H9 (cell line): ENCODE measurements at regions not wholly inside any gene's neighbourhood (a gene's known extent, or its start where the extent isn't known, plus 50 kb on each side); places are given as distances from the start of the nearest gene placed in this dataset.

Source experiments
- DNase-seq: peaks from one replicate; pipeline ENCODE4 v3.0.0-alpha.2; 2017
- H2AFZ ChIP-seq: one replicate; pipeline ENCODE4 v1.6.1; 2013; ENCODE audit warnings: mild to moderate bottlenecking, low read length, control low read depth, moderate library complexity
- H2AK5ac ChIP-seq: 2 replicates; pipeline ENCODE4 v1.6.1; 2013; ENCODE audit warnings: low read length, control low read depth, mixed read lengths; ENCODE audit not compliant: insufficient read length
- H2BK120ac ChIP-seq: one replicate; pipeline ENCODE4 v1.6.1; 2013; ENCODE audit warnings: low read depth, mild to moderate bottlenecking, low read length, control low read depth, inconsistent platforms; ENCODE audit not compliant: poor library complexity, severe bottlenecking
- H2BK12ac ChIP-seq: 2 replicates; pipeline ENCODE4 v1.6.1; 2013; ENCODE audit warnings: low read length, control low read depth, mixed read lengths, low read depth; ENCODE audit not compliant: insufficient read length
- H2BK15ac ChIP-seq: 2 replicates; pipeline ENCODE4 v1.6.1; 2013; ENCODE audit warnings: low read depth, low read length, control low read depth
- H2BK20ac ChIP-seq: one replicate; pipeline ENCODE4 v1.6.1; 2013; ENCODE audit warnings: low read depth, mild to moderate bottlenecking, low read length, control low read depth, inconsistent platforms; ENCODE audit not compliant: poor library complexity, severe bottlenecking
- H2BK5ac ChIP-seq: 2 replicates; pipeline ENCODE4 v1.6.1; 2013; ENCODE audit warnings: low read length, control low read depth, mixed read lengths; ENCODE audit not compliant: insufficient read length
- H3K14ac ChIP-seq: 2 replicates; pipeline ENCODE4 v1.6.1; 2013; ENCODE audit warnings: low read length, control low read depth; ENCODE audit not compliant: insufficient read depth
- H3K18ac ChIP-seq: 2 replicates; pipeline ENCODE4 v1.6.1; 2013; ENCODE audit warnings: low read depth, mild to moderate bottlenecking, mixed read lengths, low read length, control low read depth; ENCODE audit not compliant: insufficient read length
- H3K23ac ChIP-seq: 2 replicates; pipeline ENCODE4 v1.6.1; 2013; ENCODE audit warnings: low read length, control low read depth, mixed read lengths, low read depth; ENCODE audit not compliant: insufficient read length
- H3K23me2 ChIP-seq: 2 replicates; pipeline ENCODE4 v1.6.1; 2013; ENCODE audit warnings: low read depth, mild to moderate bottlenecking, mixed read lengths, low read length, control low read depth; ENCODE audit not compliant: insufficient read length, poor library complexity, severe bottlenecking
- H3K27ac ChIP-seq: 2 replicates; pipeline ENCODE4 v1.5.1; 2013; ENCODE audit warnings: low read length, control low read depth, mixed read lengths, low read depth; ENCODE audit not compliant: insufficient read length
- H3K27me3 ChIP-seq: 2 replicates; pipeline ENCODE4 v1.6.1; 2013; ENCODE audit warnings: low read length, control low read depth, inconsistent platforms; ENCODE audit not compliant: insufficient read depth
- H3K4ac ChIP-seq: 2 replicates; pipeline ENCODE4 v1.6.1; 2013; ENCODE audit warnings: low read depth, mild to moderate bottlenecking, control low read depth, inconsistent platforms, low read length, moderate library complexity
- H3K4me1 ChIP-seq: 2 replicates; pipeline ENCODE4 v1.6.1; 2013; ENCODE audit warnings: low read length, control low read depth, inconsistent platforms; ENCODE audit not compliant: insufficient read depth
- H3K4me2 ChIP-seq: 2 replicates; pipeline ENCODE4 v1.6.1; 2013; ENCODE audit warnings: low read length, control low read depth, mixed read lengths; ENCODE audit not compliant: insufficient read length, insufficient read depth
- H3K56ac ChIP-seq: 2 replicates; pipeline ENCODE4 v1.6.1; 2013; ENCODE audit warnings: low read depth, mild to moderate bottlenecking, mixed read lengths, low read length, control low read depth; ENCODE audit not compliant: insufficient read length
- H3K79me1 ChIP-seq: 2 replicates; pipeline ENCODE4 v1.6.1; 2013; ENCODE audit warnings: low read depth, mild to moderate bottlenecking, moderate library complexity, low read length, control low read depth, inconsistent platforms; ENCODE audit not compliant: insufficient read depth, poor library complexity, severe bottlenecking
- H3K79me2 ChIP-seq: 2 replicates; pipeline ENCODE4 v1.6.1; 2013; ENCODE audit warnings: low read length, control low read depth, inconsistent platforms; ENCODE audit not compliant: insufficient read depth
- H3K9ac ChIP-seq: 2 replicates; pipeline ENCODE4 v1.6.1; 2013; ENCODE audit warnings: low read length, control low read depth, mixed read lengths; ENCODE audit not compliant: insufficient read length; ENCODE audit errors: extremely low read depth
- H3K9me3 ChIP-seq: one replicate; pipeline ENCODE4 v1.6.1; 2013; ENCODE audit warnings: low read depth, low read length, inconsistent platforms; ENCODE audit not compliant: control insufficient read depth
- H3T11ph ChIP-seq: one replicate; pipeline ENCODE4 v1.6.1; 2013; ENCODE audit warnings: mild to moderate bottlenecking, low read length, control low read depth, inconsistent platforms
- H4K20me1 ChIP-seq: one replicate; pipeline ENCODE4 v1.6.1; 2013; ENCODE audit not compliant: control insufficient read depth, insufficient read length, insufficient read depth
- H4K5ac ChIP-seq: 2 replicates; pipeline ENCODE4 v1.6.1; 2013; ENCODE audit warnings: low read depth, mild to moderate bottlenecking, mixed read lengths, low read length, control low read depth; ENCODE audit not compliant: insufficient read length
- H4K8ac ChIP-seq: replicated peaks from 2 replicates; pipeline ENCODE4 v1.6.1; 2013; ENCODE audit warnings: low read length, control low read depth, mixed read lengths, low read depth; ENCODE audit not compliant: insufficient read length
- H4K91ac ChIP-seq: 2 replicates; pipeline ENCODE4 v1.6.1; 2013; ENCODE audit warnings: low read depth, mild to moderate bottlenecking, moderate library complexity, mixed read lengths, low read length, control low read depth; ENCODE audit not compliant: insufficient read length
- H3K27ac Mint-ChIP-seq, 3 experiments: 2 replicates in 2 of 3; 3 replicates in 1 of 3; pipeline ENCODE4 v1.8.0; 2020 to 2021; ENCODE audit warnings: mixed read lengths in 3 of 3, mild to moderate bottlenecking in 1 of 3, moderate library complexity in 1 of 3
- H3K27me3 Mint-ChIP-seq: 2 replicates; pipeline ENCODE4 v1.8.0; 2021; ENCODE audit warnings: low read depth, mild to moderate bottlenecking, moderate library complexity, mixed read lengths
- H3K36me3 Mint-ChIP-seq, 3 experiments: 2 replicates in 2 of 3; 3 replicates in 1 of 3; pipeline ENCODE4 v1.8.0; 2020 to 2021; ENCODE audit warnings: low read depth in 3 of 3, mixed read lengths in 3 of 3; ENCODE audit not compliant: insufficient read depth in 1 of 3
- H3K4me1 Mint-ChIP-seq, 2 experiments: 2 replicates each; pipeline ENCODE4 v1.8.0; 2020; ENCODE audit warnings: mixed read lengths in 2 of 2
- H3K4me3 Mint-ChIP-seq, 2 experiments: 2 replicates in 1 of 2; 3 replicates in 1 of 2; pipeline ENCODE4 v1.8.0; 2020 to 2021; ENCODE audit warnings: mild to moderate bottlenecking in 2 of 2, mixed read lengths in 2 of 2, moderate library complexity in 1 of 2
- H3K9me3 Mint-ChIP-seq, 2 experiments: 2 replicates in 1 of 2; 3 replicates in 1 of 2; pipeline ENCODE4 v1.8.0; 2020; ENCODE audit warnings: mild to moderate bottlenecking in 2 of 2, mixed read lengths in 2 of 2, moderate library complexity in 1 of 2
- TF ChIP-seq, protein P1 (sequence below): fragments of 200-600 bp; sonication (generic); conservative IDR thresholded peaks from 3 replicates; pipeline ENCODE4 v1.8.0; 2021; ENCODE audit warnings: antibody characterized with exemption, mild to moderate bottlenecking

DNA sequence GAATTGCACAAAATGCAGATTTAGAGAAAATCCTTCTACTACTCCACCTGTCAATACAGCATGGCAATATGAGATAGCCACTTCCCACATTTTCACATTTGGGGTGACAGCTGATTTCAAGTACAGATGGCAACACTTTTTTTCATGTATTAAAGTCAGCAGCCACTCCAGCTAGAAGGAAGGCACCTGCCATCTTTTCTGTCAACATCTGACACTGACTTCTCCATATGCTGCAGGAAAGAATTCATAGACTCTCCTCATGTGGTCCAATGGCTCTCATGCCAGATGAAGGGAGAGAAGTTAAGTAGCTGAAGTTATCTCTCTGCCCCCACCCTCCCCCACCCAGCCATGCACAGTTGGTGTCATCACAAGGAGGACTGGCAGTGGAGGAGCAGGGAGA, 912.0 kb downstream of the SORCS1 start:
- Histone ChIP-seq H3K4me2 (no peak overlapping the region), H3K18ac (no peak overlapping the region), H2AFZ (no peak overlapping the region), H2BK120ac (no peak overlapping the region), H2BK12ac (no peak overlapping the region), H2BK15ac (no peak overlapping the region), H3K9ac (no peak overlapping the region), H3K4ac (no peak overlapping the region), H3K27me3 (no peaks in the 10 kb centered on the region), H3K4me1 (no peaks in the 10 kb centered on the region), H4K8ac (no peak overlapping the region), H2BK5ac (no peak overlapping the region), H3K23me2 (no peaks in the 10 kb centered on the region), H3K56ac (no peak overlapping the region), H3K79me2 (no peaks in the 10 kb centered on the region), H4K5ac (no peak overlapping the region), H3K23ac (no peak overlapping the region), H3K14ac (no peak overlapping the region; the same call in 1 of the 2 replicates), H4K20me1 (no peaks in the 10 kb centered on the region), H4K91ac (no peak overlapping the region), H3K79me1 (no peaks in the 10 kb centered on the region), H2BK20ac (no peak overlapping the region), H3K9me3 (no peaks in the 10 kb centered on the region), H2AK5ac (no peak overlapping the region), H3T11ph (no peak overlapping the region), H3K27ac (no peak overlapping the region)
- H3K27me3 Mint-ChIP-seq, result no peaks in the 10 kb centered on the region; the same call in 1 of the 2 replicates
- DNase-seq, result no peak
- H3K36me3 Mint-ChIP-seq, result no peaks in the 10 kb centered on the region
- TF ChIP-seq, protein P1, sequence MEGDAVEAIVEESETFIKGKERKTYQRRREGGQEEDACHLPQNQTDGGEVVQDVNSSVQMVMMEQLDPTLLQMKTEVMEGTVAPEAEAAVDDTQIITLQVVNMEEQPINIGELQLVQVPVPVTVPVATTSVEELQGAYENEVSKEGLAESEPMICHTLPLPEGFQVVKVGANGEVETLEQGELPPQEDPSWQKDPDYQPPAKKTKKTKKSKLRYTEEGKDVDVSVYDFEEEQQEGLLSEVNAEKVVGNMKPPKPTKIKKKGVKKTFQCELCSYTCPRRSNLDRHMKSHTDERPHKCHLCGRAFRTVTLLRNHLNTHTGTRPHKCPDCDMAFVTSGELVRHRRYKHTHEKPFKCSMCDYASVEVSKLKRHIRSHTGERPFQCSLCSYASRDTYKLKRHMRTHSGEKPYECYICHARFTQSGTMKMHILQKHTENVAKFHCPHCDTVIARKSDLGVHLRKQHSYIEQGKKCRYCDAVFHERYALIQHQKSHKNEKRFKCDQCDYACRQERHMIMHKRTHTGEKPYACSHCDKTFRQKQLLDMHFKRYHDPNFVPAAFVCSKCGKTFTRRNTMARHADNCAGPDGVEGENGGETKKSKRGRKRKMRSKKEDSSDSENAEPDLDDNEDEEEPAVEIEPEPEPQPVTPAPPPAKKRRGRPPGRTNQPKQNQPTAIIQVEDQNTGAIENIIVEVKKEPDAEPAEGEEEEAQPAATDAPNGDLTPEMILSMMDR, result no peak
- no peak overlapping the region for H3K27ac Mint-ChIP-seq
- H3K4me3 Mint-ChIP-seq, result no peak overlapping the region
- H3K9me3 Mint-ChIP-seq, result peaks cover 2 to 3% of the 10 kb centered on the region in 2 experiments; a peak in 1 of 5 replicates
- H3K4me1 Mint-ChIP-seq, result no peaks in the 10 kb centered on the region
